Activated CD4-positive, alpha-beta memory T cell treated with anti-CD3 and anti-CD28 coated beads, Interleukin-2, amount 10 ng/mL, durations not matched to agents 7 days and 5 days (primary cell): ENCODE measurements at regions not wholly inside any gene's neighbourhood (a gene's known extent, or its start where the extent isn't known, plus 50 kb on each side); places are given as distances from the start of the nearest gene placed in this dataset.

Experiments
- CTCF ChIA-PET: fragments of 350-600 bp; sonication (Branson Sonifier 250); formaldehyde crosslinking; loops from one replicate; lab custom pipeline; 2021; ENCODE audit warnings: antibody characterized with exemption, inconsistent platforms; lab: Charles Lee
- POLR2A ChIA-PET: fragments of 350-600 bp; sonication (Branson Sonifier 250); formaldehyde crosslinking; loops from one replicate; lab custom pipeline; 2021; ENCODE audit warnings: antibody characterized with exemption; lab: Charles Lee
- DNase-seq: peaks from one replicate; pipeline ENCODE4 v3.0.0-alpha.2; 2020
- H3K27ac Mint-ChIP-seq: one replicate; pipeline ENCODE4 v1.8.0; 2021; ENCODE audit warnings: mild to moderate bottlenecking, mixed read lengths
- H3K27me3 Mint-ChIP-seq: one replicate; pipeline ENCODE4 v1.8.0; 2021; ENCODE audit warnings: mixed read lengths
- H3K36me3 Mint-ChIP-seq: one replicate; pipeline ENCODE4 v1.8.0; 2021; ENCODE audit warnings: low read depth, mixed read lengths
- H3K4me1 Mint-ChIP-seq: one replicate; pipeline ENCODE4 v1.8.0; 2021; ENCODE audit warnings: mixed read lengths
- H3K4me3 Mint-ChIP-seq: one replicate; pipeline ENCODE4 v1.8.0; 2021; ENCODE audit warnings: mild to moderate bottlenecking, mixed read lengths
- H3K9me3 Mint-ChIP-seq: one replicate; pipeline ENCODE4 v1.8.0; 2021; ENCODE audit warnings: mixed read lengths

- no peaks in the 10 kb centered on the region for H3K36me3 Mint-ChIP-seq
- no peak for DNase-seq
- no peak overlapping the region for H3K4me3 Mint-ChIP-seq
- ChIA-PET CTCF (no interaction called here), POLR2A (no interaction called here)
- no peaks in the 10 kb centered on the region for H3K9me3 Mint-ChIP-seq
- no peaks in the 10 kb centered on the region for H3K4me1 Mint-ChIP-seq
- H3K27ac Mint-ChIP-seq = no peak overlapping the region
- no peaks in the 10 kb centered on the region for H3K27me3 Mint-ChIP-seq
These were observed 143.8 kb upstream of the VLDLR start for GRCh38 chr9:2477755-2478154.

- Mint-ChIP-seq H3K27me3 (no peaks in the 10 kb centered on the region), H3K4me1 (no peaks in the 10 kb centered on the region), H3K4me3 (no peak overlapping the region), H3K27ac (no peak overlapping the region), H3K9me3 (no peaks in the 10 kb centered on the region), H3K36me3 (no peaks in the 10 kb centered on the region)
- DNase-seq = no peak
- ChIA-PET CTCF (no interaction called here), POLR2A (no interaction called here)
These were observed 143.2 kb upstream of the VLDLR start for GRCh38 chr9:2478421-2478820.

- H3K4me3 Mint-ChIP-seq = no peak overlapping the region
- H3K27me3 Mint-ChIP-seq = no peaks in the 10 kb centered on the region
- POLR2A ChIA-PET = no interaction called here
- H3K9me3 Mint-ChIP-seq = no peaks in the 10 kb centered on the region
- H3K36me3 Mint-ChIP-seq = no peaks in the 10 kb centered on the region
- CTCF ChIA-PET = no interaction called here
- no peak overlapping the region for H3K27ac Mint-ChIP-seq
- DNase-seq = no peak
- no peaks in the 10 kb centered on the region for H3K4me1 Mint-ChIP-seq
These were observed 142.5 kb upstream of the VLDLR start for GRCh38 chr9:2479056-2479565.

- Mint-ChIP-seq H3K4me3 (no peak overlapping the region), H3K9me3 (no peaks in the 10 kb centered on the region), H3K27me3 (no peaks in the 10 kb centered on the region), H3K4me1 (no peaks in the 10 kb centered on the region), H3K27ac (no peak overlapping the region), H3K36me3 (no peaks in the 10 kb centered on the region)
- POLR2A ChIA-PET = no interaction called here
- no peak for DNase-seq
- CTCF ChIA-PET = no interaction called here
These were observed 141.2 kb upstream of the VLDLR start for GRCh38 chr9:2480255-2480837.

- H3K9me3 Mint-ChIP-seq = no peaks in the 10 kb centered on the region
- no peaks in the 10 kb centered on the region for H3K27me3 Mint-ChIP-seq
- no peak overlapping the region for H3K4me3 Mint-ChIP-seq
- ChIA-PET POLR2A (no interaction called here), CTCF (no interaction called here)
- no peaks in the 10 kb centered on the region for H3K36me3 Mint-ChIP-seq
- no peak for DNase-seq
- no peak overlapping the region for H3K27ac Mint-ChIP-seq
- H3K4me1 Mint-ChIP-seq = no peaks in the 10 kb centered on the region
These were observed 140.4 kb upstream of the VLDLR start for GRCh38 chr9:2481216-2481615.

GRCh38 chr9:2486988-2487387 lies 134.6 kb upstream of the VLDLR start:
- H3K9me3 Mint-ChIP-seq = no peaks in the 10 kb centered on the region
- no peaks in the 10 kb centered on the region for H3K27me3 Mint-ChIP-seq
- no peak overlapping the region for H3K27ac Mint-ChIP-seq
- no peak for DNase-seq
- CTCF ChIA-PET = no interaction called here
- POLR2A ChIA-PET = no interaction called here
- no peak overlapping the region for H3K4me3 Mint-ChIP-seq
- no peaks in the 10 kb centered on the region for H3K36me3 Mint-ChIP-seq
- H3K4me1 Mint-ChIP-seq = no peaks in the 10 kb centered on the region

GRCh38 chr9:2489838-2490314 lies 131.7 kb upstream of the VLDLR start:
- Mint-ChIP-seq H3K27me3 (no peaks in the 10 kb centered on the region), H3K36me3 (no peaks in the 10 kb centered on the region), H3K27ac (no peak overlapping the region), H3K4me3 (no peak overlapping the region), H3K4me1 (no peaks in the 10 kb centered on the region), H3K9me3 (no peaks in the 10 kb centered on the region)
- ChIA-PET CTCF (interaction anchor here (0.6 kb wide), 2 partner anchors 13 to 90 kb away, joined by 3 to 4 read pairs; no protein-coding TSS in a partner anchor), POLR2A (no interaction called here)
- DNase-seq = no peak

- POLR2A ChIA-PET = no interaction called here
- H3K4me3 Mint-ChIP-seq = no peak overlapping the region
- DNase-seq = no peak
- no peaks in the 10 kb centered on the region for H3K27me3 Mint-ChIP-seq
- H3K27ac Mint-ChIP-seq = no peak overlapping the region
- CTCF ChIA-PET = interaction anchor here (0.6 kb wide), 1 partner anchor 22 kb away, joined by 3 read pairs; no protein-coding TSS in a partner anchor
- H3K4me1 Mint-ChIP-seq = no peaks in the 10 kb centered on the region
- no peaks in the 10 kb centered on the region for H3K9me3 Mint-ChIP-seq
- H3K36me3 Mint-ChIP-seq = no peaks in the 10 kb centered on the region
These were observed 129.4 kb upstream of the VLDLR start for GRCh38 chr9:2492161-2492560.

- no peaks in the 10 kb centered on the region for H3K36me3 Mint-ChIP-seq
- CTCF ChIA-PET = no interaction called here
- H3K4me1 Mint-ChIP-seq = no peaks in the 10 kb centered on the region
- no peaks in the 10 kb centered on the region for H3K27me3 Mint-ChIP-seq
- H3K4me3 Mint-ChIP-seq = no peak overlapping the region
- DNase-seq = no peak
- POLR2A ChIA-PET = no interaction called here
- H3K9me3 Mint-ChIP-seq = no peaks in the 10 kb centered on the region
- H3K27ac Mint-ChIP-seq = no peak overlapping the region
These were observed 128.5 kb upstream of the VLDLR start for GRCh38 chr9:2493109-2493508.

GRCh38 chr9:2493529-2493928 lies 128.1 kb upstream of the VLDLR start:
- DNase-seq = no peak
- Mint-ChIP-seq H3K4me3 (no peak overlapping the region), H3K27ac (no peak overlapping the region), H3K9me3 (no peaks in the 10 kb centered on the region), H3K27me3 (no peaks in the 10 kb centered on the region), H3K4me1 (no peaks in the 10 kb centered on the region), H3K36me3 (no peaks in the 10 kb centered on the region)
- ChIA-PET CTCF (no interaction called here), POLR2A (no interaction called here)

GRCh38 chr9:2494562-2494961 lies 127.0 kb upstream of the VLDLR start:
- no peaks in the 10 kb centered on the region for H3K36me3 Mint-ChIP-seq
- POLR2A ChIA-PET = no interaction called here
- no peak overlapping the region for H3K27ac Mint-ChIP-seq
- no peak overlapping the region for H3K4me3 Mint-ChIP-seq
- no peaks in the 10 kb centered on the region for H3K4me1 Mint-ChIP-seq
- no peaks in the 10 kb centered on the region for H3K9me3 Mint-ChIP-seq
- H3K27me3 Mint-ChIP-seq = no peaks in the 10 kb centered on the region
- CTCF ChIA-PET = no interaction called here
- DNase-seq = no peak

GRCh38 chr9:2495221-2496005 lies 126.2 kb upstream of the VLDLR start:
- no peak overlapping the region for H3K27ac Mint-ChIP-seq
- H3K4me1 Mint-ChIP-seq = no peaks in the 10 kb centered on the region
- H3K27me3 Mint-ChIP-seq = no peaks in the 10 kb centered on the region
- H3K36me3 Mint-ChIP-seq = no peaks in the 10 kb centered on the region
- H3K4me3 Mint-ChIP-seq = no peak overlapping the region
- ChIA-PET POLR2A (no interaction called here), CTCF (no interaction called here)
- no peaks in the 10 kb centered on the region for H3K9me3 Mint-ChIP-seq
- no peak for DNase-seq

- ChIA-PET CTCF (no interaction called here), POLR2A (no interaction called here)
- H3K36me3 Mint-ChIP-seq = no peaks in the 10 kb centered on the region
- no peak overlapping the region for H3K4me3 Mint-ChIP-seq
- no peaks in the 10 kb centered on the region for H3K4me1 Mint-ChIP-seq
- no peaks in the 10 kb centered on the region for H3K9me3 Mint-ChIP-seq
- no peaks in the 10 kb centered on the region for H3K27me3 Mint-ChIP-seq
- no peak for DNase-seq
- H3K27ac Mint-ChIP-seq = no peak overlapping the region
These were observed 125.4 kb upstream of the VLDLR start for GRCh38 chr9:2496169-2496568.

- Mint-ChIP-seq H3K4me1 (no peaks in the 10 kb centered on the region), H3K27ac (no peak overlapping the region), H3K9me3 (no peaks in the 10 kb centered on the region), H3K4me3 (no peak overlapping the region), H3K27me3 (no peaks in the 10 kb centered on the region), H3K36me3 (no peaks in the 10 kb centered on the region)
- no peak for DNase-seq
- CTCF ChIA-PET = no interaction called here
- POLR2A ChIA-PET = no interaction called here
These were observed 124.7 kb upstream of the VLDLR start for GRCh38 chr9:2496934-2497333.
